ENCODE measurements at regions not wholly inside any gene's neighbourhood (a gene's known extent, or its start where the extent isn't known, plus 50 kb on each side); places are given as distances from the start of the nearest gene placed in this dataset.

GRCh38 chr10:78547397-78547796 is 513.7 kb downstream of the RPS24 start:
- H3K4me3 ChIP-seq (ENCODE audit: low read length): no peak overlapping the region
- peaks cover 45% of the 10 kb centered on the region for H3K4me1 ChIP-seq (ENCODE audit: control insufficient read depth, insufficient read depth, low read length)
- no peaks in the 10 kb centered on the region for H3K27me3 ChIP-seq (replicated peaks; ENCODE audit: control insufficient read depth, insufficient read depth, low read length)

GRCh38 chr10:78547905-78548304 is 514.2 kb downstream of the RPS24 start:
- peaks cover 45% of the 10 kb centered on the region for H3K4me1 ChIP-seq (ENCODE audit: control insufficient read depth, insufficient read depth, low read length)
- no peak overlapping the region for H3K9ac ChIP-seq (ENCODE audit: low read length)
- no peaks in the 10 kb centered on the region for H3K9me3 ChIP-seq (ENCODE audit: control insufficient read depth, low read length)
- H3K27me3 ChIP-seq (replicated peaks; ENCODE audit: control insufficient read depth, insufficient read depth, low read length): no peaks in the 10 kb centered on the region
- no peaks in the 10 kb centered on the region for H3K36me3 ChIP-seq (ENCODE audit: control insufficient read depth, insufficient read depth, low read length, severe bottlenecking)
- H3K4me3 ChIP-seq (ENCODE audit: low read length): no peak overlapping the region
- no peak for DNase-seq (ENCODE audit: low read depth)

More at GRCh38 chr10:78547397-78547796, 513.7 kb downstream of the RPS24 start:
- Histone ChIP-seq H3K9ac (ENCODE audit: low read length) (no peak overlapping the region), H3K9me3 (ENCODE audit: control insufficient read depth, low read length) (no peaks in the 10 kb centered on the region), H3K36me3 (ENCODE audit: control insufficient read depth, insufficient read depth, low read length, severe bottlenecking) (no peaks in the 10 kb centered on the region)
- DNase-seq (ENCODE audit: low read depth): no peak

GRCh38 chr10:78548369-78548768 is 514.7 kb downstream of the RPS24 start:
- Histone ChIP-seq H3K9ac (ENCODE audit: low read length) (no peak overlapping the region), H3K36me3 (ENCODE audit: control insufficient read depth, insufficient read depth, low read length, severe bottlenecking) (no peaks in the 10 kb centered on the region), H3K4me3 (ENCODE audit: low read length) (no peak overlapping the region), H3K9me3 (ENCODE audit: control insufficient read depth, low read length) (no peaks in the 10 kb centered on the region), H3K27me3 (replicated peaks; ENCODE audit: control insufficient read depth, insufficient read depth, low read length) (no peaks in the 10 kb centered on the region), H3K4me1 (ENCODE audit: control insufficient read depth, insufficient read depth, low read length) (peaks cover 40% of the 10 kb centered on the region)
- DNase-seq (ENCODE audit: low read depth): no peak

DNA sequence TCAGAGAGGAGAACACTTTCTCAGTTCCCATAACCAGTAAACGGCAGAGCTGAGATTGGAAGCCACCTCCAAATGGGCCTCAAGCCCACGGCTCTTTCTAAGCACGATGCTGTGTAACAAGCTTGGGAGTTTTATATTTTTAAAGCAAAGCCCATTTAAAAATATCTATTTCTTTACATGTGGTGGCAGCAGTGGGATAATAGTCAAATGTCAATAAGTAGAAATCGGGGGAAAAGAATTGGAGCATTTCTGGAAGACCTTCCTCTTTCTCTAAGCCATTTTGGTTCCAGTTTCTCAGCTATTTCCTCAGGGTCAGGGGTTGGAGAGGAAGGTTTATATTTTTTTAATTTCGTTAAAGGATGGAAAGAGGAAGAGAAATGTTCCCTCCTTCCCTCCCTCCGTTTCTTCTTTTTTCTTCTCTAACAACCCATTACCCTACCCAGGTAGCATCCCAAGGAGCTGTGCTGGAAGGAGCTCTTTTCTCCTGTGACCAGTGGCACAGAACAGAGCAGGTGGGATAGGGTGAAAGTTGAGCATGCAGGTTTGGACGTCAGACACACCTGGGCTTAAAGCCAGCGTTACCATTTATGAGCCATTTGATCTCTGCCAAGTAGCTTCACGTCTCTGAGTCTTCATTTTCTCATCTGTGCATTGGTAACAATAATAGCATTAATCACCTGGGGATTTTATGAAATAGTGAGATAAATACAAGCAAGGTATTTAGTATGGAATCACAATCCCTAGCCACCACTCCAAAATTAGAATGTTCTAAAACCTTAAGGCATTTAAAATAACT is 515.7 kb downstream of the RPS24 start:
- Histone ChIP-seq H3K9ac (ENCODE audit: low read length) (no peak overlapping the region), H3K9me3 (ENCODE audit: control insufficient read depth, low read length) (no peaks in the 10 kb centered on the region), H3K4me3 (ENCODE audit: low read length) (no peak overlapping the region), H3K36me3 (ENCODE audit: control insufficient read depth, insufficient read depth, low read length, severe bottlenecking) (no peaks in the 10 kb centered on the region), H3K27me3 (replicated peaks; ENCODE audit: control insufficient read depth, insufficient read depth, low read length) (no peaks in the 10 kb centered on the region), H3K4me1 (ENCODE audit: control insufficient read depth, insufficient read depth, low read length) (peaks cover 32% of the 10 kb centered on the region)
- no peak for DNase-seq (ENCODE audit: low read depth)

DNA sequence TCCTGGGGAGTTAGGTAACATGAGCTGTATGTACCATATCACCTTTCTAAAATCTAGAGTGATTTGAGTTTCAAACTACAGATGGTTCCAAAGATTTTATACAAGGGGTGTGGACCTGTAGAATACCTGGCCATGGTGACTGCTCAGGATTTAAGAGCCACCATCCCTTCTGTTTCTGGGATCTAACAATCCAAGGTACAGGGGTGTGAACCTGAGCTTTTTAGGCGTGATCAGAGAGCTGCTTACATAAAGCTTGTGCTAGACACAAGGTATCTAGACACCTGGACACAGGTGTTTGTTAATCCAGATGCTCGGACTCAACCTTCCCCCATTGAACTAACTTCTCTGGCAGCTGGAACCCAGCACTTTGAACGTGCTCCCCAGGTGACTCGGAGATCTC is 516.4 kb downstream of the RPS24 start:
- no peaks in the 10 kb centered on the region for H3K27me3 ChIP-seq (replicated peaks; ENCODE audit: control insufficient read depth, insufficient read depth, low read length)
- H3K36me3 ChIP-seq (ENCODE audit: control insufficient read depth, insufficient read depth, low read length, severe bottlenecking): no peaks in the 10 kb centered on the region
- H3K9me3 ChIP-seq (ENCODE audit: control insufficient read depth, low read length): no peaks in the 10 kb centered on the region
- DNase-seq (ENCODE audit: low read depth): no peak
- no peak overlapping the region for H3K4me3 ChIP-seq (ENCODE audit: low read length)
- no peak overlapping the region for H3K9ac ChIP-seq (ENCODE audit: low read length)
- peaks cover 25% of the 10 kb centered on the region for H3K4me1 ChIP-seq (ENCODE audit: control insufficient read depth, insufficient read depth, low read length)

GRCh38 chr10:78550716-78551115 is 517.1 kb downstream of the RPS24 start:
- no peak for DNase-seq (ENCODE audit: low read depth)

DNA sequence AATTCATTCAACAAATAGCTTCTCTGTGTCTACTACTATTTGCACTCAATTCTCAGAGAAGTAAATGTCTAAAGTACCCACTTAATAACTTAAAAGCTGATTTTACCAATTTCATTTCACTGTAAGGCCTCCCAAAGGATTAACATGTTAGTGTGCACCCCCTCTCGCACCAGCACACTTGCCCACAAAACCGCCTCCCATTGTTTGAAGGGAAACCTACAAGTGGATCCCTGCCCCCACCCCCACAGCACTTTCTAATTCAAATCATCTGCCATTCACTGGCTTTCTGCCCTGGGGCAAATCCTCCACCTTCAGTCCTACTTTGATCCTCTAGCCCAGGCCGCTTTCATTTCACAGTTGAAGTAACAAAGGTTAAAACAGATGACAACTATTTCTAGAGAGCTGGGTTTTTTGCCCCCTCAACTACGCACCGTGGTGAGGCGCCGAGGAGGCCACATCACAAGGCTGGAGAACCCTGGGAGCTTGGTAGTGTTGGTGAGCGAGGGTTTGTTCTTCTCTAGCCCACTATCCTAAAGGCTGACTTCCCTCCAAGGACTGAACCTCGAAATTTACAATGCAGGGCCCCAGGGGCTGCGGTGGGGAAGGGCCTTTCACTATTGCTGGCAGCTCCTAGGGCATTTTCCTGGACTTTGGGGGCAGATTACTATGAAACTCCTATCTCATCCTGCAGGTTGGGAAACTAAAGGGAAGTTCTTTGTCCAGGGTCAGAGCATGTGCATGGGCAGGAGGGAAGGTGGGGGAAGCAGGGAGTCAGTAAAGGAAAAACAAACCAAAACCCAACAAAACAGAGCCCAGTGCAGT is 517.4 kb upstream of the ZMIZ1 start:
- H3K9me3 ChIP-seq (ENCODE audit: control insufficient read depth, low read length): no peaks in the 10 kb centered on the region
- no peaks in the 10 kb centered on the region for H3K27me3 ChIP-seq (replicated peaks; ENCODE audit: control insufficient read depth, insufficient read depth, low read length)
- no peaks in the 10 kb centered on the region for H3K36me3 ChIP-seq (ENCODE audit: control insufficient read depth, insufficient read depth, low read length, severe bottlenecking)
- H3K4me1 ChIP-seq (ENCODE audit: control insufficient read depth, insufficient read depth, low read length): peaks cover 15% of the 10 kb centered on the region
- H3K4me3 ChIP-seq (ENCODE audit: low read length): no peak overlapping the region
- H3K9ac ChIP-seq (ENCODE audit: low read length): peak overlapping the region; percentile 57
- no peak for DNase-seq (ENCODE audit: low read depth)

More at GRCh38 chr10:78550716-78551115, 517.1 kb downstream of the RPS24 start:
- Histone ChIP-seq H3K36me3 (ENCODE audit: control insufficient read depth, insufficient read depth, low read length, severe bottlenecking) (no peaks in the 10 kb centered on the region), H3K4me1 (ENCODE audit: control insufficient read depth, insufficient read depth, low read length) (peaks cover 19% of the 10 kb centered on the region), H3K9me3 (ENCODE audit: control insufficient read depth, low read length) (no peaks in the 10 kb centered on the region), H3K9ac (ENCODE audit: low read length) (no peak overlapping the region), H3K27me3 (replicated peaks; ENCODE audit: control insufficient read depth, insufficient read depth, low read length) (no peaks in the 10 kb centered on the region), H3K4me3 (ENCODE audit: low read length) (no peak overlapping the region)

- Histone ChIP-seq H3K4me1 (ENCODE audit: control insufficient read depth, insufficient read depth, low read length) (peaks cover 15% of the 10 kb centered on the region), H3K36me3 (ENCODE audit: control insufficient read depth, insufficient read depth, low read length, severe bottlenecking) (no peaks in the 10 kb centered on the region), H3K4me3 (ENCODE audit: low read length) (no peak overlapping the region), H3K9ac (ENCODE audit: low read length) (peak overlapping the region; percentile 57), H3K9me3 (ENCODE audit: control insufficient read depth, low read length) (no peaks in the 10 kb centered on the region), H3K27me3 (replicated peaks; ENCODE audit: control insufficient read depth, insufficient read depth, low read length) (no peaks in the 10 kb centered on the region)
- DNase-seq (ENCODE audit: low read depth): peak; percentile 20
Measured at GRCh38 chr10:78552261-78552811, 516.4 kb upstream of the ZMIZ1 start.

GRCh38 chr10:78553792-78554191 is 515.0 kb upstream of the ZMIZ1 start:
- Histone ChIP-seq H3K4me1 (ENCODE audit: control insufficient read depth, insufficient read depth, low read length) (peaks cover 15% of the 10 kb centered on the region), H3K36me3 (ENCODE audit: control insufficient read depth, insufficient read depth, low read length, severe bottlenecking) (no peaks in the 10 kb centered on the region), H3K9ac (ENCODE audit: low read length) (no peak overlapping the region), H3K27me3 (replicated peaks; ENCODE audit: control insufficient read depth, insufficient read depth, low read length) (no peaks in the 10 kb centered on the region), H3K9me3 (ENCODE audit: control insufficient read depth, low read length) (no peaks in the 10 kb centered on the region), H3K4me3 (ENCODE audit: low read length) (no peak overlapping the region)
- no peak for DNase-seq (ENCODE audit: low read depth)

DNA sequence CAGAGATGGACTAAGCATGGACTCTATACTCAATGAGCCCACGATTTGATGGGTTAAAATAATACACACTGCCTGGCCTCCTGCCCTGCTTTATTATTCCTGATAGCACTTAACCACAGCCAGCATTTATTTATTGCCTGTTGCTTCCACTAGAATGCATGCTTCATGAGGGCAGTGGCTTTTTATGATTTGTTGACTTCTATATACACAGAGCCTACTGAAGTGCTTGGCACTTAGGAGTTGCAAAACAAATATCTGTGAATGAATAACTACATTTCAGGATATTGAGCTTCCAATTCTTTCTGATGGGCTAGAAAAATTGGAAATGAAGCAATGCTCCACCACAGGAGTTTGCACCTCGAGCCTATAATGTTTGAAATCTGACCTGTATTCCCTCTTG is 513.6 kb upstream of the ZMIZ1 start:
- H3K4me3 ChIP-seq (ENCODE audit: low read length): no peak overlapping the region
- no peaks in the 10 kb centered on the region for H3K36me3 ChIP-seq (ENCODE audit: control insufficient read depth, insufficient read depth, low read length, severe bottlenecking)
- no peak for DNase-seq (ENCODE audit: low read depth)
- H3K4me1 ChIP-seq (ENCODE audit: control insufficient read depth, insufficient read depth, low read length): peaks cover 22% of the 10 kb centered on the region
- no peaks in the 10 kb centered on the region for H3K9me3 ChIP-seq (ENCODE audit: control insufficient read depth, low read length)
- H3K27me3 ChIP-seq (replicated peaks; ENCODE audit: control insufficient read depth, insufficient read depth, low read length): no peaks in the 10 kb centered on the region
- H3K9ac ChIP-seq (ENCODE audit: low read length): no peak overlapping the region

- H3K36me3 ChIP-seq (ENCODE audit: control insufficient read depth, insufficient read depth, low read length, severe bottlenecking): no peaks in the 10 kb centered on the region
- no peak overlapping the region for H3K4me3 ChIP-seq (ENCODE audit: low read length)
- H3K9me3 ChIP-seq (ENCODE audit: control insufficient read depth, low read length): no peaks in the 10 kb centered on the region
- no peaks in the 10 kb centered on the region for H3K27me3 ChIP-seq (replicated peaks; ENCODE audit: control insufficient read depth, insufficient read depth, low read length)
- peaks cover 17% of the 10 kb centered on the region for H3K4me1 ChIP-seq (ENCODE audit: control insufficient read depth, insufficient read depth, low read length)
- no peak for DNase-seq (ENCODE audit: low read depth)
- H3K9ac ChIP-seq (ENCODE audit: low read length): no peak overlapping the region
Measured at GRCh38 chr10:78556705-78557432, 511.9 kb upstream of the ZMIZ1 start.
